ENCODE measurements at regions not wholly inside any gene's neighbourhood (a gene's known extent, or its start where the extent isn't known, plus 50 kb on each side); places are given as distances from the start of the nearest gene placed in this dataset.

- DNase-seq (no peak), ATAC-seq (no peak)
- Mint-ChIP-seq H3K27ac (no peak overlapping the region), H3K4me3 (no peak overlapping the region), H3K9me3 (no peaks in the 10 kb centered on the region), H3K4me1 (peaks cover 2 to 10% (median 7%) of the 10 kb centered on the region in 4 donors), H3K36me3 (no peaks in the 10 kb centered on the region), H3K27me3 (no peaks in the 10 kb centered on the region)
- POLR2A ChIA-PET: no interaction called here
Observed at GRCh38 chr6:169908403-169908933, 157.0 kb downstream of the ERMARD start.

GRCh38 chr6:169907419-169908115, 156.1 kb downstream of the ERMARD start:
- Mint-ChIP-seq H3K27me3 (no peaks in the 10 kb centered on the region), H3K27ac (peak overlapping the region in 1 of 10 donors; percentile 80), H3K9me3 (no peaks in the 10 kb centered on the region), H3K36me3 (no peaks in the 10 kb centered on the region), H3K4me1 (peaks cover 0 to under 1% (median 0%) of the 10 kb centered on the region in 4 donors), H3K4me3 (no peak overlapping the region)
- POLR2A ChIA-PET: no interaction called here
- no peak for ATAC-seq
- no peak for DNase-seq

GRCh38 chr6:169906688-169907418, 155.4 kb downstream of the ERMARD start:
- peak overlapping the region in 1 of 10 donors; percentile 80 for H3K27ac Mint-ChIP-seq
- no peaks in the 10 kb centered on the region for H3K4me1 Mint-ChIP-seq
- POLR2A ChIA-PET: interaction anchor here (0.6 kb wide), 1 partner anchor 551 kb away, joined by 3 read pairs; no protein-coding TSS in a partner anchor
- peaks cover 0 to 5% (median 0%) of the 10 kb centered on the region in 9 donors for H3K9me3 Mint-ChIP-seq
- DNase-seq (no peak), ATAC-seq (no peak)
- no peak overlapping the region for H3K4me3 Mint-ChIP-seq
- no peaks in the 10 kb centered on the region for H3K36me3 Mint-ChIP-seq
- H3K27me3 Mint-ChIP-seq: peaks cover 0 to 5% (median 0%) of the 10 kb centered on the region in 5 donors

GRCh38 chr6:169906004-169906687, 154.7 kb downstream of the ERMARD start:
- Mint-ChIP-seq H3K9me3 (peaks cover 0 to 12% (median 0%) of the 10 kb centered on the region in 9 donors), H3K36me3 (no peaks in the 10 kb centered on the region), H3K27me3 (peaks cover 0 to 7% (median 0%) of the 10 kb centered on the region in 5 donors), H3K4me3 (no peak overlapping the region), H3K27ac (no peak overlapping the region), H3K4me1 (no peaks in the 10 kb centered on the region)
- DNase-seq: no peak
- POLR2A ChIA-PET: interaction anchor here (0.6 kb wide), 1 partner anchor 551 kb away, joined by 3 read pairs; no protein-coding TSS in a partner anchor
- no peak for ATAC-seq

- no peak for ATAC-seq
- Mint-ChIP-seq H3K4me1 (no peaks in the 10 kb centered on the region), H3K36me3 (no peaks in the 10 kb centered on the region), H3K4me3 (no peak overlapping the region), H3K9me3 (peaks cover 0 to 18% (median 0%) of the 10 kb centered on the region in 9 donors), H3K27me3 (peaks cover 0 to 8% (median 0%) of the 10 kb centered on the region in 5 donors), H3K27ac (no peak overlapping the region)
- no peak for DNase-seq
- POLR2A ChIA-PET: no interaction called here
Observed at GRCh38 chr6:169905041-169905807, 153.8 kb downstream of the ERMARD start.

GRCh38 chr6:169904051-169904922, 152.9 kb downstream of the ERMARD start:
- Mint-ChIP-seq H3K36me3 (no peaks in the 10 kb centered on the region), H3K9me3 (peaks cover 0 to 18% (median 0%) of the 10 kb centered on the region in 9 donors), H3K4me3 (no peak overlapping the region), H3K4me1 (no peaks in the 10 kb centered on the region), H3K27ac (peak overlapping the region in 1 of 10 donors; percentile 29), H3K27me3 (peaks cover 0 to 8% (median 0%) of the 10 kb centered on the region in 5 donors)
- DNase-seq: no peak
- no peak for ATAC-seq
- POLR2A ChIA-PET: no interaction called here

GRCh38 chr6:169903122-169903521, 151.7 kb downstream of the ERMARD start:
- no peak for DNase-seq
- Mint-ChIP-seq H3K4me1 (no peaks in the 10 kb centered on the region), H3K36me3 (peaks cover 0 to 2% (median 0%) of the 10 kb centered on the region in 3 donors)

GRCh38 chr6:169902604-169903003, 151.2 kb downstream of the ERMARD start:
- H3K4me3 Mint-ChIP-seq: no peak overlapping the region
- H3K27me3 Mint-ChIP-seq: peaks cover 0 to 16% (median 12%) of the 10 kb centered on the region in 5 donors
- peaks cover 0 to 2% (median 0%) of the 10 kb centered on the region in 3 donors for H3K36me3 Mint-ChIP-seq
- peaks cover 0 to 18% (median 0%) of the 10 kb centered on the region in 9 donors for H3K9me3 Mint-ChIP-seq
- H3K4me1 Mint-ChIP-seq: no peaks in the 10 kb centered on the region
- POLR2A ChIA-PET: no interaction called here
- no peak for DNase-seq
- H3K27ac Mint-ChIP-seq: no peak overlapping the region
- ATAC-seq: no peak

More at GRCh38 chr6:169903122-169903521, 151.7 kb downstream of the ERMARD start:
- no peak overlapping the region for H3K4me3 Mint-ChIP-seq
- ATAC-seq: no peak
- POLR2A ChIA-PET: no interaction called here
- no peak overlapping the region for H3K27ac Mint-ChIP-seq
- H3K9me3 Mint-ChIP-seq: peaks cover 0 to 18% (median 0%) of the 10 kb centered on the region in 9 donors
- H3K27me3 Mint-ChIP-seq: peaks cover 0 to 12% (median 7%) of the 10 kb centered on the region in 5 donors

GRCh38 chr6:169902070-169902469, 150.6 kb downstream of the ERMARD start:
- H3K27ac Mint-ChIP-seq: no peak overlapping the region
- peaks cover 0 to 18% (median 12%) of the 10 kb centered on the region in 5 donors for H3K27me3 Mint-ChIP-seq
- peaks cover 0 to 18% (median 0%) of the 10 kb centered on the region in 9 donors for H3K9me3 Mint-ChIP-seq
- POLR2A ChIA-PET: no interaction called here
- H3K36me3 Mint-ChIP-seq: peaks cover 0 to 2% (median 0%) of the 10 kb centered on the region in 3 donors
- H3K4me3 Mint-ChIP-seq: no peak overlapping the region
- H3K4me1 Mint-ChIP-seq: no peaks in the 10 kb centered on the region
- no peak for ATAC-seq
- DNase-seq: no peak

- Mint-ChIP-seq H3K4me1 (peaks cover 0 to 2% (median 0%) of the 10 kb centered on the region in 4 donors), H3K27ac (no peak overlapping the region), H3K4me3 (no peak overlapping the region), H3K9me3 (peaks cover 0 to 18% (median 0%) of the 10 kb centered on the region in 9 donors), H3K36me3 (peaks cover 0 to 2% (median 0%) of the 10 kb centered on the region in 3 donors), H3K27me3 (peaks cover 0 to 19% (median 15%) of the 10 kb centered on the region in 5 donors)
- POLR2A ChIA-PET: no interaction called here
- DNase-seq (no peak), ATAC-seq (no peak)
Observed at GRCh38 chr6:169899481-169900145, 148.2 kb downstream of the ERMARD start.

All from naive thymus-derived CD8-positive, alpha-beta T cell (primary cell).